Fibroblast of skin of right quadriceps (primary cell): ENCODE measurements at regions not wholly inside any gene's neighbourhood (a gene's known extent, or its start where the extent isn't known, plus 50 kb on each side); places are given as distances from the start of the nearest gene placed in this dataset.
"Not testable (repeated sequence)": the region's sequence is repeated elsewhere in the genome, so short reads cannot be mapped to it uniquely, and the experiment has no call there.

Experiments used
- DNase-seq: peaks from one replicate; pipeline ENCODE4 v3.0.0-alpha.2; 2013

- no peak for DNase-seq
Observed at GRCh38 chr18:8970843-8971242, 131.7 kb upstream of the NDUFV2 start.

DNA sequence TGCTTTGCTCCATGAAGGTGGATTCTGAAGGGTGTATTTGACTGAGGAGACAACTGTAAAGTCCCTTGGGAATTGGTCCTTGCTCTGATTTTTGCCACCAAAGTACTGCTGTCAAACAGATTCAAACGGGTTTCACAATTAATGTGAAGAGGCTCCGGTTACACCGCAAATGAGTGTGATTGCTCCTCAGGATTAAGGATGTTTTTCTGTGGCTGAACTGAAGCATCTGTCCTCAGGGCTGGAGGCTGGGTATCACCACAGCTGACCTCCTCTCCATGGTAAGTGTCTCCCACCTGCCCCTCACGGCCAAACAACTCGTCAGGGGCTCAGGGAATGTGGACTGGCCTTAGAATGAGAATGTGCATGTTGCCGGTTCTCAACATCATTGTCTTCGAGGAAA lies 130.4 kb upstream of the NDUFV2 start:
- DNase-seq, result no peak

- no peak for DNase-seq
Observed at GRCh38 chr18:8974279-8974678, 128.2 kb upstream of the NDUFV2 start.

DNA sequence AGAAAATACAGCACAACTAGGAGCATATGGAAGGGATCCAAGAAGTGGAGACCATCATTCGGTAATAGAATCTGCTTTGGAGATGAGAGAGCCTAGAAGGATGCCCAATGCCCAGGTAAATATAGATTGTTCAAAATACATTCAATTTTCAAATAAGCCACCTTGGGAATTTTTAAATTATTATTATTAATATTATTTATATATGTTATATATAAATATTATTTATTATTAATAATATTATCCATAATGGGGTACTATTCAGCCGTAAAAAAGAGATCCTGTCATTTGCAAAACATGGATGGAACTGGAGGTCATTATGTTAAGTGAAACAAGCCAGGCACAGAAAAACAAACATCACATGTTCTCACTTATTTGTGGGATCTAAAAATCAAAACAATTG lies 127.8 kb upstream of the NDUFV2 start:
- DNase-seq, result no peak

DNA sequence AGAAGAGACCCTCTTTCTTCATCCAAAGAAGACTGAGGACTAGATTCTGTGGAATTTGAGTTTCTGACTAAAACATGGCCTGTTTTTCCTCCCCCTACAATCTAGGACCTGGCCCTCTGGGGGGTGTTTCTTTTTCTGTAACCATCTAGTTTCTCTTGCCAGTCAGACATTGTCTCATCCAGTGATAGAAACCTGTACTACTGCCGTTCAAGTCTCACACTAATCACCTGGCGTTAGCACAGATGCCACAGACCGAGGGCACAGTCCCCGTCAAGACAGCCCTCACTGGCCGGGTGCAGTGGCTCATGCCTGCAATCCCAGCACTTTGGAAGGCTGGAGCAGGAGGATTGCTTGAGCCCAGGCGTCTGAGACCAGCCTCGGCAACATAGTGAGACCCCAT lies 126.9 kb upstream of the NDUFV2 start:
- DNase-seq, result no peak

GRCh38 chr18:8976606-8977005 lies 125.9 kb upstream of the NDUFV2 start:
- no peak for DNase-seq

- DNase-seq, result no peak
Observed at GRCh38 chr18:8977166-8977565, 125.3 kb upstream of the NDUFV2 start.

GRCh38 chr18:8977701-8978100 lies 124.8 kb upstream of the NDUFV2 start:
- DNase-seq, result no peak

DNA sequence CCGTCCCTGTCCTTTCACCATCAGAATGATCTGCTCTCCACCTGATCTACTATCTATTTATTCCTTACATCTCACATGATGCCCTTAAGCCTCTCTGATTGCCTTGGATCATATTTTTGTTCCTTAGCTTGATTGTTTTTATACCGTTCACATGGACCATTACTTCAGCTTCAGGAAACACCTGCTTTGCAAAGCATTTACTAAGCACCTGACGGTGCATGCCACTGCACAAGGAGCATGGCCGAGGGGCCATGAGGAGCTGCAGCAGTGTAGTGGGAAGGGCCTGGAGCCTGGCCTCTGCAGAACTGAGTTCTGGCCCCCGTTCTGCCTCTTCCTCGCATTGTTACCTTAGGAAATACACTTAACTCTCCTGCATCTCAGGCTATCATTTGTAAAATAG lies 124.1 kb upstream of the NDUFV2 start:
- no peak for DNase-seq

DNA sequence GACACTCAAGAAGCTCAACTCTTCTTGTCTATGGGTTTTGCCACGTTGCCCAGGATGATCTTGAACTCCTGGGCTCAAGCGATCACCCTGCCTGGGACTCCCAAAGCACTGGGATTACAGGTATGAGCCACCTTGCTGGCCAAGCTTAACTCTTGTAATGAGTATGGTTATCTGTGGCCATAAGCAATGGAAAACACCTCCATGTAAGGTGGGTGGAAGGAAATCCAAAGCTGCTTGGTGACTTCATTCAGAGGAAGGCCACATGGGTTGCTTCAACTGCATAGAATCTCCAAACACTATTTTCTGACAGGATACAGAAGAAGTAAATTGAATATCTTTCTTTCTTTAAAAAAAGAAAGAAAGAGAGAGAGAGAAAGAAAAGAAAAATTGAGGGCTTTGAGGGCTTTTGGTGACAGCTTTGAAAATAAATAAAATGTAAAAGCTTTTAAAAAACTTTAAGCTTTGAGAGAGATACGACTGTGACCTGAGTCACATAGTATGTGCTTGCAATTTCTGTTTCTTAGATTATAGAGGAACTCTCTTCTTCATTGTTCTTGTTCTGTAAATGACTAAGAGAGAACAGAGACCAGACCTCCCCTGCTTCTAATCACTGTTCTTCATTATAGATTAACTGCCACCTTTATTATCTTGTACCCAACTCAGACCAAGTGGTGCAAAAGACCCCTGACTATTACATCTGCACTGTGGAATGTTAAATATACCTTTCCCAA lies 123.1 kb upstream of the NDUFV2 start:
- no peak for DNase-seq

DNA sequence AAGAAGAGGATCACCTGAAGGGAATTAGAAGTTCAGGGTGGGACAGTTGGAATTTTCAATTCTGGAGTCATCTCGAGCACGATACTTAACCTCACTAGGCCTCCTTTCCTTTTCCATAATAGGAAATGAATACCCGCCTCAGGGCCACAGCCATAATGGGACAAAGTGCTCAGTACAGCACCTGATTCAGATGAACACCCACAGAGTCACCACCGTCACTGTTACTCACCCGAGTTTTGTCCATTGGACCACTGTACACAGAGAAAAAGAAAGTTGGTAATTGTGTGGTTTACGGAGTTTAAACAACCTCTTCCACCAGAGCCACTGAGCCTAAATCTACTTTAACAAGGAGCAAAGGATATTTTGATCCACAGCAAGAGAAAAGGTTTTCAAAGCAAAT lies 122.0 kb upstream of the NDUFV2 start:
- no peak for DNase-seq

DNA sequence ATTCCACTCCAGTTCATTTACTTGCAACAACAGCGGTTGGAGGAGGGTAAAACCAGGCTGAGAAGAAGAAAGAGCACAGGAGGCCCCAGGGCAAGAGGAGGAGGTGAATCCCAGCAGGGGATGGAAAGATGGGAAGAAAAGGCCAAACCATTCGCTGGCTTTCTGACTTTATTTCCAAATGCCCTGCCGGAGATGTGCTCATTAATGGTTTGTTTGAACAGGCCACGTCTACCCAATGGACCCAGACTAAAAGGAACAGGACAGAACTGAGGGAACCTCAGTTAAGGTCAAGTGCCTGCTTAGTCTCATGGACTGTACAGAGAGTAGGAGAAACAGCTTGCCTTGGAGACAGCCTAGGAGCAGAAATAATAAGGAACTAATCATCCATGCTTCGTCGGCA lies 121.6 kb upstream of the NDUFV2 start:
- DNase-seq, result no peak

- DNase-seq, result peak; percentile 86
Observed at GRCh38 chr18:8982416-8983183, 119.9 kb upstream of the NDUFV2 start.

- no peak for DNase-seq
Observed at GRCh38 chr18:8983195-8983594, 119.3 kb upstream of the NDUFV2 start.

DNA sequence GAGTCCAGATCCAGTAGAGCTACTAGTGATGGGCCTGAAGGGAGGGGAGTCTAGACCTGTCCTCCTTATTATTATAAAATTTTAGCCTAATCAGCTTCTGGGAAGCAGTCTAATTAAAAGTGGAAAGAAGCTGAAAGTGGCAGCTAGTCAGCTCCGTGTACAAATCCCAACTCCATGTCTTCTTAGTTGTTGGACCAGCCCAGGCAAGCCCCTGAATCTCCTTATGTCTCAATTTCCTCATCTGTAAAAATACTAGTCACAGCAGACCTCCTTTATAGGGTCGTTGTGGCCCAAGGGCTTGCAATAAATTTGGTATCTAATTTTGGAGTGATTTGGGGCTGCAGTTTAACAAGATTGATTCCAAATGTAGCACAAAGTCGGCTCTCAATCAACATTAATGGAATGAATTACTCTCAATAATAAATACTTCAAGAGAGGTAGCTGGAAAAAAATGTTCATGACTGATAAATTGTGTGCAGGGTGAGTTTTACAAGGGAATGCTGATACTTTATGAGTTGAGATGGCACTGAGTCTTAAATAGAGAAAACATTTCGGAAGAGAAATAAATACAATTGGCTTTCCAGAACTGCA lies 118.3 kb upstream of the NDUFV2 start:
- DNase-seq, result peak; percentile 56

DNA sequence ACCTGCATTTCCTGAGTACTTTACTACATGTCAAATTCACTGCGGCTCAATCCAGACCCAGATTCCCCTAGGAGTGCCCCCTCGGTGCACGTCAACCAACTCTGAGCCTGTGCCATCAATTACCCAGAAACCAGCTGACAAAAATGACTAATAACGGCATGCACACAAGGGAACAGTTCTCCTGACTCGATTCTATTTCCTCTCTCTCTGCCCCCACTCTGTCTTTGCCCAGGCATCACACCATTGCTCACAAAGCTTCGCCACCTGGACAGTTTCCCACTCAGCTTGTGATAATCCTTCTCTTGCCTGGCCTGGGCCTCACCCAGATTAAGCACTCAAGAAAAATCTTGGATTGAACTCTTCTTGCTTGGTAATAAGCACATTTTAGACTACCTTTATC lies 115.3 kb upstream of the NDUFV2 start:
- DNase-seq, result peak; percentile 68

GRCh38 chr18:8988260-8988871 lies 114.1 kb upstream of the NDUFV2 start:
- DNase-seq, result peak; percentile 66

DNA sequence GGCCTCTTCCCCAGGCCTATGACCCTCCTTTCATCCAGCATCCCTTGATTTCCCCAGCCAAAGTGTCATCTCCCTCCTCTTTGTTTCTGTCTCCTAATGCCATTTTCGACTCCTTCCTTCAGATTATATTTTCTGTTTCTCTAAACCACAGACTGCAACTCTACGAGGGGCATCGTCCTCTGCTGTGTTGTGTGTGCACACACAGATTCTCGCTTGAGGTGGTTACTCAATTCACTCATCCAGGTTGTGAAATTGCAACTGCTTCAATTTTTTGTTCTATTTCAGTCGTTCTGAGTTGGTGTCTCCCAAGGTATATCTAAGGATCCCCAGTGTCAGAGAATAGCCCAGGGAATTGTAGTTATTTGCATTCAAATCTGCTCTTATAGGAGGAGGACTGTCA lies 113.5 kb upstream of the NDUFV2 start:
- no peak for DNase-seq

GRCh38 chr18:8989855-8990254 lies 112.6 kb upstream of the NDUFV2 start:
- no peak for DNase-seq

GRCh38 chr18:8990276-8991031 lies 112.0 kb upstream of the NDUFV2 start:
- DNase-seq, result no peak

- DNase-seq, result peak; percentile 91
Observed at GRCh38 chr18:8991155-8991554, 111.3 kb upstream of the NDUFV2 start.

DNA sequence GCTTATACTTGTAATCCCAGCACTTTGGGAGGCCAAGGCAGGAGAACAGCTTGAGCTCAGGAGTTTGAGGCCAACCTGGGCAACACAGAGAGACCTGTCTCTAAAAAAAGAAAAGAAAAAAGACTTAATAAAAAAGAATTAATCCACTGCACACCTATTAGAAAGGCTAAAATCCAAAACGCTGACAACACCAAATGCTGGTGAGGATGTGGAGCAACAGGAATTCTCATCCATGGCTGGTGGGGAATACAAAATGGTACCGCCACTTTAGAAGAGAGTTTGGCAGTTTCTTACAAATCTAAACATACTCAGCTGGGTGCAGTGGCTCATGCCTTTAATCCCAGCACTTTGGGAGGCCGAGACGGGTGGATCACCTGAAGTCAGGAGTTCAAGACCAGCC lies 110.0 kb upstream of the NDUFV2 start:
- not testable (repeated sequence) for DNase-seq

- peak; percentile 38 for DNase-seq
Observed at GRCh38 chr18:8994603-8995002, 107.9 kb upstream of the NDUFV2 start.
